GM18498 (cell line): ENCODE measurements at regions not wholly inside any gene's neighbourhood (a gene's known extent, or its start where the extent isn't known, plus 50 kb on each side); places are given as distances from the start of the nearest gene placed in this dataset.

ENCODE experiments used
- ATAC-seq: cut with Tn5 transposase; IDR thresholded peaks from one replicate; pipeline ENCODE4 v1.9.1; 2021; ENCODE audit warnings: mild to moderate bottlenecking, moderate library complexity; ENCODE audit not compliant: unreplicated experiment

DNA sequence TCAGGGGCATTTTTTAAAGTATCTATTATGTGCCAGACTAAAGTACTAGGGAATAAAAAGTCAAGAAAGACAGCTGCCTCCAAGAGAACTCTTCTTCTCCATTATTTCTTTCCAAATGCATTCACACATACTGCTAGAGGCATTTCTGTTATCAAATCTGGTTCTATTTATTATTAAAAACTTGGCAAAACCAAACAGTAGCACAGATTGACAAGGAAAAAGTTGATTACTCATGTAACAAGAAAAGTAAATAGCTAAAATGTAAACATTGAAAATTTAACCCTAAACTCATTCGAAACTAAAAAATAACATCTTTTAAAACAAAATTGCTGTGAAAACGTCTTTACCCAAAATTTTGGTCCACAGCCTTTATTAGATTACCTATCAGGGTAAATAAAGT is 132.9 kb upstream of the GUCY1A2 start:
- no peak for ATAC-seq

- no peak for ATAC-seq
Measured at GRCh38 chr11:107140983-107141382, 122.7 kb upstream of the GUCY1A2 start.

- no peak for ATAC-seq
Measured at GRCh38 chr11:107139396-107139795, 121.1 kb upstream of the GUCY1A2 start.

DNA sequence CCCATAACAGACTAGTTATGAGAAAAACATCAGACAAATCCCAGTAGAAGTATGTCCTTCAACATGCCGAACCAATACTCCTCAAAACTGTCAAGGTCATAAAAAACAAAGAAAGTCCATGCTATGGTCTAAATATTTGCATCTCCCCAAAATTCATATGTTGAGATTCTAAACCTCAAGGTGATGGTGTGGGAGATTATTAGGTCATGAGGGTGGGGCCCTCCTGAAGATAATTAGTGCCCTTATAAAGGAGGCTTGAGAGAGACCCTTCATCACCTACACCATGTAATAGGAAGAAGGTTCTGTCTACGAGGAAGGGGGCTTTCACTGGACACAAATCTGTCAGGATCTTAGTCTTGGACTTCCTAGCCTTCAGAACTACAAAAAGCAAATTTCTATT is 118.6 kb upstream of the GUCY1A2 start:
- ATAC-seq, result no peak

- ATAC-seq, result no peak
Measured at GRCh38 chr11:107131756-107132155, 113.5 kb upstream of the GUCY1A2 start.

DNA sequence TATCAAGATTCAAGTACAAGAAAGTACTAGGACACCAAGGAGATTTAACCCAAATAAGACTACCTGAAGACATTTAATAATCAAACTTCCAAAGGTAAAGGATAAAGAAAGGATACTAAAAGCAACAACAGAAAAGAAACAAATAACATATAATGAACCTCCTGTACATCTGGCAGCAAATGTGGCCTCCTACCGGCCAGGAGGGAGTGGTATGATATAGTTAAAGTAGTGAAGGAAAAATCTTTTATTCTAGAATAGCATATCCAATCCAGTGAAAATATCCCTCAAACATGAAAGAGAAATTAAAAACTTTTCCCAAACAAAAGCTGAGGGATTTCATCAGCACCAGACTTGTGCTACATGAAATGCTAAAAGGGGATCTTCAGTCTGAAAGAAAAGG is 104.7 kb upstream of the GUCY1A2 start:
- ATAC-seq, result no peak

GRCh38 chr11:107118025-107118720 is 99.9 kb upstream of the GUCY1A2 start:
- ATAC-seq, result no peak

- ATAC-seq, result no peak
Measured at GRCh38 chr11:107116358-107116757, 98.1 kb upstream of the GUCY1A2 start.

DNA sequence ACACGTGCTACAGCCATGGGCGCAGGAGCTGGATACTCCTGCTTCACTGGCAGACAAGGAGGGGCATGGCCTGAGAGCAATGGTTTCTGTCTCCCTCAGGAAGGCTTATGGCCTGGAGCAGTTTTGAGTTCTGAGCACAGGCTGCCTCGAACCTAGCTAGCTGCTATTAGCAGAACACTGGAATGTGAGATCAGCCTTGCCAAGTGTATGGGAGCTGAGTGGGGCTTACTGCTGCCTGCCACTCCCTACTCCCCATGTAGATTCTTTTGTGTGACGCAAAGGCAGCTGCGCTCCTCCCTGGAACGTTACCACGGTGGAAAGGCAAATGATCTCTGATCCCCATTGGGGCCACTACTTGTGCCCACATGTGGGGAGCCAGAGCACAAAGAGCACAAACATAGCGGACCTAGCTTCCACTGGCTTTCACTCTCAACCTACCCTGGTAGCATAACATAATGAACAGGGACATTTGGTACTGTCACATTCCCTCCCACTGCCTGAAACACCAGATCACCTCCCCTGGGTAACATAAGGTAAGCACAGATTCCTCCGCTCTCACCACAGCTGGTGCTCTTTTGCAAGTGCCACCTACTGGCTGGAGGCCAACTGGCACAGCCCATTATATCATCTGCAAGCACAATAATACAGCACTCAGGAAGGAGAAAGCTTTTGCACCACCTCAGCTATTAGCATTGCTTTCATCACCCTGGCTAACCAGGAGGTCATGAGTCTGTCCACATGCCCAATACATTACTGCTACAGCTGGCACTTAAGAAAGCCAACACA is 84.6 kb upstream of the GUCY1A2 start:
- ATAC-seq, result no peak

DNA sequence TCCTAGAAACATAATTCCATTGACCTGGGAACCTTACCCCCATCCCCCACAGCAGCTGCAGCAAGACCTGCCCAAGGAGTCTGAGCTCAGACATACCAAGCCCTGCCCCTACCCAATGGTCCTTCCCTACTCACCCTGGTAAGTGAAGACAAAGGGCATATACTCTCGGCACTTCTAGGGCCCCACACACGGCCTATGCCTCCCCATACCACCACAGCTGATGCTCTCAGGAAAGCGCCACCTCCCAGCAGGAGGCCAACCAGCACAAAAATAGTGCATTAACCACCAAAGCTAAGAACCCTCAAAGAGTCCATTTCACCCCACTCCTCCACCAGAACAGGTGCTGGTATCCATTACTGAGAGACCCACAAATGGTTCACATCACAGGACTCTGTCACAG is 74.4 kb upstream of the GUCY1A2 start:
- no peak for ATAC-seq

DNA sequence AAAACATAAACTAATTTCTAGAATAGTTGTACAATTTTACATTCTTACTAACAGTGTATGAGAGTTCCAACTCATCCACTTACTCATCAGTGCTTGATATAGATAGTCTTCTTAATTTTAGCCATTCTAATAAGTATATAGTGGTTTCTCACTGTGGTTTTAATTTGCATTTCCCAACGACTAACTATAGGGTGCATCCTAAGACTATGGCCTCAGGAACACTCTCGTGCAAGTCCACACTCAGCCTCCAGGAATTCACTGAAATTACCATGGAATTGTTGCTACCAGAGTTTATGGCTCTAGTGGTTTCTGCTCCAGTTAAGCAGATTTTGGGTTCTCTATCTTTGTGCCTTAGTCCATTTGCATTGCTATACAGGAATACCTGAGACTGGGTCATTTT is 60.1 kb upstream of the GUCY1A2 start:
- ATAC-seq, result no peak

GRCh38 chr11:107076832-107077231 is 58.6 kb upstream of the GUCY1A2 start:
- ATAC-seq, result no peak

GRCh38 chr11:107071129-107071528 is 52.9 kb upstream of the GUCY1A2 start:
- no peak for ATAC-seq
